GM12878 (cell line): ENCODE measurements at regions not wholly inside any gene's neighbourhood (a gene's known extent, or its start where the extent isn't known, plus 50 kb on each side); places are given as distances from the start of the nearest gene placed in this dataset.

Experiments
- ATAC-seq: fragments of 200-7000 bp; cut with Tn5 transposase; 3 replicates; pipeline ENCODE4 v1.9.1; 2020; ENCODE audit warnings: mild to moderate bottlenecking, moderate library complexity
- BruUV-seq: library from RNA; stranded (reverse); fragments of 400-500 nt; replicated peaks from 2 replicates; lab custom pipeline; 2021; lab: Mats Ljungman, UMichigan
- CTCF ChIA-PET: fragments of 300-600 bp; sonication (Branson Sonifier 250); formaldehyde crosslinking; extraction: SDS; loops from one replicate; lab custom pipeline; 2021; ENCODE audit warnings: inconsistent platforms; lab: Yijun Ruan, JAX
- POLR2A ChIA-PET: fragments of 350-600 bp; formaldehyde crosslinking; extraction: SDS; loops from one replicate; lab custom pipeline; 2021; ENCODE audit warnings: inconsistent platforms; lab: Charles Lee
- RAD21 ChIA-PET: fragments of 300-600 bp; sonication (Branson Sonifier 250); formaldehyde crosslinking; loops from one replicate; lab custom pipeline; 2023; ENCODE audit warnings: antibody characterized with exemption; ENCODE audit not compliant: unreplicated experiment; lab: Charles Lee
- SMC1A ChIA-PET: fragments of 300-600 bp; sonication (Branson Sonifier 250); formaldehyde crosslinking; loops from one replicate; lab custom pipeline; 2023; ENCODE audit not compliant: unreplicated experiment, uncharacterized antibody; lab: Charles Lee
- DNase-seq: peaks from one replicate; pipeline ENCODE4 v3.0.0-alpha.2; 2011; ENCODE audit warnings: low read depth, low spot score
- FAIRE-seq: peaks from 3 replicates; lab custom pipeline; 2011; peaks lifted over from hg19 to GRCh38; lab: Jason Lieb, UNC
- H2AFZ ChIP-seq: 2 replicates; pipeline ENCODE4 v1.6.0; 2011; ENCODE audit warnings: low read depth, low read length, control low read depth; ENCODE audit not compliant: control insufficient read depth
- H3K27ac ChIP-seq: 2 replicates; pipeline ENCODE4 v1.5.1; 2011; ENCODE audit warnings: control low read depth; ENCODE audit not compliant: control insufficient read depth, insufficient read depth
- H3K27me3 ChIP-seq, 2 experiments: replicated peaks in 1 of 2; 2 replicates each; pipeline versions ENCODE4 v1.6.0 to v1.6.1; 2011; ENCODE audit warnings: low read length in 1 of 2; ENCODE audit not compliant: control insufficient read depth in 2 of 2, insufficient read depth in 2 of 2
- H3K36me3 ChIP-seq, 2 experiments: 2 replicates each; pipeline ENCODE4 v1.5.1; 2011; ENCODE audit warnings: low read length in 1 of 2; ENCODE audit not compliant: control insufficient read depth in 2 of 2, insufficient read depth in 2 of 2
- H3K4me1 ChIP-seq: 2 replicates; pipeline ENCODE4 v1.6.1; 2011; ENCODE audit warnings: mild to moderate bottlenecking, low read length, moderate library complexity, mixed read lengths; ENCODE audit not compliant: control insufficient read depth, insufficient read depth
- H3K4me2 ChIP-seq: 2 replicates; pipeline ENCODE4 v1.6.0; 2011; ENCODE audit warnings: control low read depth; ENCODE audit not compliant: control insufficient read depth, insufficient read depth
- H3K4me3 ChIP-seq: fragments of 200-600 bp; sonication (generic); 2 replicates; pipeline ENCODE4 v1.5.1; 2016
- H3K79me2 ChIP-seq: 2 replicates; pipeline ENCODE4 v1.6.0; 2011; ENCODE audit warnings: low read length; ENCODE audit not compliant: control insufficient read depth, insufficient read depth
- H3K9ac ChIP-seq: 2 replicates; pipeline ENCODE4 v1.8.0; 2011; ENCODE audit warnings: low read length, control low read depth, mixed read lengths; ENCODE audit not compliant: control insufficient read depth, insufficient read depth
- H3K9me3 ChIP-seq: replicated peaks from 3 replicates; pipeline ENCODE4 v1.5.1; 2011; ENCODE audit warnings: mild to moderate bottlenecking, low read length; ENCODE audit not compliant: control insufficient read depth, insufficient read depth
- H4K20me1 ChIP-seq: 2 replicates; pipeline ENCODE4 v1.6.0; 2011; ENCODE audit not compliant: control insufficient read depth, insufficient read depth
- CREM ChIP-seq: IDR thresholded peaks from 2 replicates; pipeline ENCODE4 v1.6.1; 2014; ENCODE audit warnings: antibody characterized with exemption, low read depth
- RAD51 ChIP-seq: fragments of 450-650 bp; IDR thresholded peaks from 2 replicates; pipeline ENCODE4 v1.6.1; 2016; ENCODE audit warnings: moderate library complexity, mild to moderate bottlenecking, inconsistent platforms
- RFX5 ChIP-seq: IDR thresholded peaks from 2 replicates; pipeline ENCODE4 v1.6.1; 2011; ENCODE audit warnings: low read depth, low read length, improper control_type of control experiment
- TBL1XR1 ChIP-seq: IDR thresholded peaks from 2 replicates; pipeline ENCODE4 v1.6.1; 2012; ENCODE audit warnings: low read depth, low read length, improper control_type of control experiment
- ZNF592 ChIP-seq: fragments of 450-650 bp; IDR thresholded peaks from 2 replicates; pipeline ENCODE4 v1.6.1; 2017; ENCODE audit warnings: mild to moderate bottlenecking, moderate library complexity
- WGBS: methylation state at CpG from one replicate; pipeline ENCODE4 v1.1.6; 2016; ENCODE audit warnings: low lambda C conversion rate; ENCODE audit not compliant: insufficient replicate concordance, insufficient coverage; ENCODE audit errors: missing lambda C conversion rate; 5-methylcytosine and 5-hydroxymethylcytosine counted together
- in situ Hi-C: fragments of 300-500 bp; cut with MboI; formaldehyde crosslinking; loops from 9 replicates; pipeline ENCODE4 v1.14.3; 2018; ENCODE audit warnings: mixed read lengths
- intact Hi-C: fragments of 100-400 bp; cut with micrococcal nuclease; formaldehyde crosslinking; loops from one replicate; pipeline ENCODE4 v1.14.2; 2022; ENCODE audit not compliant: unreplicated experiment

GRCh38 chr3:89565098-89565497 lies 457.7 kb downstream of the EPHA3 start (continued):
- TF ChIP-seq CREM (no peak), RAD51 (no peak), ZNF592 (no peak), TBL1XR1 (no peak)

- Histone ChIP-seq H2AFZ (no peak overlapping the region), H3K4me3 (no peak overlapping the region), H3K27ac (no peak overlapping the region), H3K27me3 (no peaks in the 10 kb centered on the region), H4K20me1 (no peaks in the 10 kb centered on the region), H3K36me3 (no peaks in the 10 kb centered on the region), H3K79me2 (no peaks in the 10 kb centered on the region), H3K9ac (no peak overlapping the region), H3K4me2 (no peak overlapping the region), H3K4me1 (no peaks in the 10 kb centered on the region), H3K9me3 (no peaks in the 10 kb centered on the region)
- ChIA-PET CTCF (no interaction called here), POLR2A (no interaction called here), RAD21 (no interaction called here), SMC1A (no interaction called here)
- no peak for TF ChIP-seq RFX5
- BruUV-seq = no TSS peak
- no peak for DNase-seq
- WGBS = 42% methylated on average over 6 of the region's 6 CpGs
- no peak for FAIRE-seq
- in situ Hi-C loops (no loop called here), intact Hi-C loops (no loop called here)
- ATAC-seq = no peak
Observed at GRCh38 chr3:89570465-89570864, 463.0 kb downstream of the EPHA3 start.
